Kidney (tissue), 13 donors: ENCODE measurements at regions not wholly inside any gene's neighbourhood (a gene's known extent, or its start where the extent isn't known, plus 50 kb on each side); places are given as distances from the start of the nearest gene placed in this dataset.
"Not testable (repeated sequence)": the region's sequence is repeated elsewhere in the genome, so short reads cannot be mapped to it uniquely, and the experiment has no call there.

ENCODE experiments used
- DNase-seq, 5 donors: peaks; one replicate each; pipeline ENCODE4 v3.0.0-alpha.2; 2013 to 2020
- FAIRE-seq: peaks from 2 replicates; lab custom pipeline; 2012; peaks lifted over from hg19 to GRCh38; lab: Jason Lieb, UNC
- H3K27ac ChIP-seq, 2 donors: one replicate each; pipeline ENCODE4 v1.7.0; 2013; ENCODE audit warnings: low read depth in 2 of 2, low read length in 2 of 2, inconsistent platforms in 1 of 2
- H3K27me3 ChIP-seq: one replicate; pipeline ENCODE4 v1.7.1; 2013; ENCODE audit warnings: low read length, inconsistent platforms; ENCODE audit not compliant: control insufficient read depth, insufficient read depth
- H3K36me3 ChIP-seq, 3 donors: one replicate each; pipeline versions ENCODE4 v1.7.0 to v1.7.1; 2013; ENCODE audit warnings: low read length in 3 of 3, control low read depth in 1 of 3, inconsistent platforms in 1 of 3; ENCODE audit not compliant: insufficient read depth in 3 of 3, control insufficient read depth in 2 of 3
- H3K4me1 ChIP-seq, 3 donors: one replicate each; pipeline versions ENCODE4 v1.7.0 to v1.7.1; 2013; ENCODE audit warnings: low read length in 3 of 3, inconsistent platforms in 1 of 3, low read depth in 1 of 3; ENCODE audit not compliant: control insufficient read depth in 2 of 3, insufficient read depth in 2 of 3
- H3K4me3 ChIP-seq, 3 donors: one replicate each; pipeline versions ENCODE4 v1.7.0 to v1.8.1; 2013; ENCODE audit warnings: low read length in 3 of 3, control low read depth in 1 of 3, inconsistent platforms in 1 of 3
- H3K9ac ChIP-seq, 3 donors: one replicate each; pipeline versions ENCODE4 v1.7.0 to v1.7.1; 2013; ENCODE audit warnings: low read length in 3 of 3, control low read depth in 1 of 3, inconsistent platforms in 1 of 3
- H3K9me3 ChIP-seq, 3 donors: one replicate each; pipeline versions ENCODE4 v1.7.0 to v1.7.1; 2013; ENCODE audit warnings: low read length in 3 of 3, control low read depth in 1 of 3, inconsistent platforms in 1 of 3; ENCODE audit not compliant: control insufficient read depth in 2 of 3, insufficient read depth in 1 of 3
- intact Hi-C: fragments of 100-400 bp; cut with DNase I; formaldehyde crosslinking; loops from one replicate; pipeline ENCODE4 v1.11.1; 2022
- TF ChIP-seq, protein P1 (sequence below): IDR thresholded peaks from 3 replicates; pipeline ENCODE4 v1.5.1; 2012; ENCODE audit warnings: mild to moderate bottlenecking, moderate library complexity, borderline replicate concordance; ENCODE audit not compliant: insufficient read depth; ENCODE audit errors: extremely low read depth
- donor health status: control.
- donor health status: control.
- donor health status: control.
- donor health status: control.
- donor health status: control.
- donor health status: DM: yes; HTN: yes; CAD: no.
- donor health status: Normal renal cell carcinoma (clear cell type).

DNA sequence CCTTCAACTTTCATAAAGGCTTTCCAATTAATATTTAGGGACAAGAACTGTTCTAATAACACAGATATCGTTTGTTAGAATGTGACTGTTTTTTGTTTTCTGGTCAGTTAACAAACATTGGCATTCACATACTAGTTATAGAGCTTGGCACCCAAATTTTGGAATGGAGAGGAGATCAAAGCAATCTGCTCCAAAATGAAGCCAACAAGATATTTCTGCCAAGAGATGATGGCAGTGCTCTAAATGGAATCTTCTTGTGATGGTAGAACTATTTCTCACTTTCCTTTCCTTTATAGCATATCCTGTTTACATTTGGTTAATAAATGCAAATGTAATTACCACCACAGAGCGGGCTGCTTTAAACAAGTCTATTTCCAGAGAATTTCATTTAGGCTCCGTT is 208.3 kb upstream of the RIMS1 start:
- TF ChIP-seq, protein P1, sequence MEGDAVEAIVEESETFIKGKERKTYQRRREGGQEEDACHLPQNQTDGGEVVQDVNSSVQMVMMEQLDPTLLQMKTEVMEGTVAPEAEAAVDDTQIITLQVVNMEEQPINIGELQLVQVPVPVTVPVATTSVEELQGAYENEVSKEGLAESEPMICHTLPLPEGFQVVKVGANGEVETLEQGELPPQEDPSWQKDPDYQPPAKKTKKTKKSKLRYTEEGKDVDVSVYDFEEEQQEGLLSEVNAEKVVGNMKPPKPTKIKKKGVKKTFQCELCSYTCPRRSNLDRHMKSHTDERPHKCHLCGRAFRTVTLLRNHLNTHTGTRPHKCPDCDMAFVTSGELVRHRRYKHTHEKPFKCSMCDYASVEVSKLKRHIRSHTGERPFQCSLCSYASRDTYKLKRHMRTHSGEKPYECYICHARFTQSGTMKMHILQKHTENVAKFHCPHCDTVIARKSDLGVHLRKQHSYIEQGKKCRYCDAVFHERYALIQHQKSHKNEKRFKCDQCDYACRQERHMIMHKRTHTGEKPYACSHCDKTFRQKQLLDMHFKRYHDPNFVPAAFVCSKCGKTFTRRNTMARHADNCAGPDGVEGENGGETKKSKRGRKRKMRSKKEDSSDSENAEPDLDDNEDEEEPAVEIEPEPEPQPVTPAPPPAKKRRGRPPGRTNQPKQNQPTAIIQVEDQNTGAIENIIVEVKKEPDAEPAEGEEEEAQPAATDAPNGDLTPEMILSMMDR = no peak

DNA sequence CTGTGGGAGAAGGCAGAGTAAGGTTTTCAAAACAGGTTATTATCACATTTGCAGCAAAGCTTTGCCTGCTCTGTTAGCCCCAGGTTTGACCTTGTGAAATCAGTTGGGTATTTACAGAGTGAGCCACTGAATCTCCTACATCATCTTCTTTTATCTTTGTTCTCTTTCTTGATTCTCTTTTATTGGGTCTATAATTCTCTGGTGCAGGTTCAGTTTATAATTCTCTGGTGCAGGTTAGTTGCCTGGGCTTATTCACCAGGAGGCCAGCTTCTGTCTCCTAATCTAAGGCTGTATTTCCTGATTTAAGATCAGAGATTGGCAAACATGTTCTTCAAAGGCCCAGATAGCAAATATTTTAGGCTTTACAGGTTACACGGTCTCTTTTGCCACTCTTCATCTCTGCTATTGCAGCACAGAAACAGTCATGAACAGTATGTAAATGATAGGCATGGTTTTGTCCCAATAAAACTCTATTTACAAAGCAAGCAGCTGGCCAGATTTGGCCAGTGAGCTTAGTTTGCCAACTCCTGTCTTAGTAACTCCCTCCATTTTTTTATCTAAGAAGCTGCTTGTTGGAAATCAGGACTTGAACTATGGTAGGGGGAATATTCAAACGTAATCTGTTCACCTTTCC is 205.0 kb upstream of the RIMS1 start:
- Histone ChIP-seq H3K27me3 (no peaks in the 10 kb centered on the region), H3K9ac (no peak overlapping the region), H3K27ac (no peak overlapping the region), H3K4me1 (no peaks in the 10 kb centered on the region), H3K4me3 (no peak overlapping the region), H3K36me3 (no peaks in the 10 kb centered on the region), H3K9me3 (no peaks in the 10 kb centered on the region)
- intact Hi-C loops = no loop called here
- DNase-seq (no peak), FAIRE-seq (no peak)
- TF ChIP-seq, protein P1 = no peak

More for the DNA sequence above, 208.3 kb upstream of the RIMS1 start:
- DNase-seq (no peak), FAIRE-seq (no peak)
- Histone ChIP-seq H3K27me3 (no peaks in the 10 kb centered on the region), H3K4me3 (no peak overlapping the region), H3K9ac (no peak overlapping the region), H3K4me1 (no peaks in the 10 kb centered on the region), H3K36me3 (no peaks in the 10 kb centered on the region), H3K27ac (no peak overlapping the region), H3K9me3 (no peaks in the 10 kb centered on the region)
- intact Hi-C loops = no loop called here

DNA sequence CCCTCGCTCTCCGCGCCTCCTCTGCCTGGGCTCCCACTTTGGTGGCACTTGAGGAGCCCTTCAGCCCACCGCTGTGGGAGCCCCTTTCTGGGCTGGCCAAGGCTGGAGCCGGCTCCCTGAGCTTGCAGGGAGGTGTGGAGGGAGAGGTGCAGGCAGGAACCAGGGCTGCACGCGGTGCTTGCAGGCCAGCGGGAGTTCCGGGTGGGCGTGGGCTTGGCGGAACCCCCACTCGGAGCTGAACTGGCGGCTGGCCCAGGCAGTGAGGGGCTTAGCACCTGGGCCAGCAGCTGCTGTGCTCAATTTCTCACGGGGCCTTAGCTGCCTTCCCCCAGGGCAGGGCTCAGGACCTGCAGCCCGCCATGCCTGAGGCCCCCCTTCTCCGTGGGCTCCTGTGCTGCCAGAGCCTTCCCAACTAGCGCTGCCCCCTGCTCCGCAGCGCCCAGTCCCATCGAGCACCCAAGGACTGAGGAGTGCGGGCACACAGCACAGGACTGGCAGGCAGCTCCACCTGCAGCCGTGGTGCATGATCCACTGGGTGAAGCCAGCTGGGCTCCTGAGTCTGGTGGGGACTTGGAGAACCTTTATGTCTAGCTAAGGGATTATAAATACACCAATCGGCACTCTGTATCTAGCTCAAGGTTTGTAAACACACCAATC is 200.2 kb upstream of the RIMS1 start:
- FAIRE-seq = not testable (repeated sequence)

DNA sequence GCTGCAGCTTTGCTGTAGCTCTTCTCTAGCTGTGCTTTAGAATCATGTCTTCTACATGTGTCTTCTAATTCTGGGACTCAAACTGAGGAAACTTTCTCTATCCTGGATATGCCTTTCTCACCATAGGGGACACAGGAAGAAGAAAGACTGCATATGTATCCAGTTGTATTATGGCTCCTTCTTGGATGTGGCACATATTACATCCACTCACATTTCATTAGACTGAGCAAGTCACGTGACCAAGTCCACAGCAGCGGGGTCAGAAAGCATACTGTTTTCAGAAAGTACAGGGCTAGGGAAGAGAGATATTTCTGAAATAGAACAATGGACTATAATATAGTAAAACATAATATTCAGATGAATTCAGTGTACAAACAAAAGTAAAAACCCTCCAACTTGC is 187.6 kb upstream of the RIMS1 start:
- TF ChIP-seq, protein P1 = no peak
- intact Hi-C loops = no loop called here
- no peaks in the 10 kb centered on the region for H3K27me3 ChIP-seq
- FAIRE-seq (no peak), DNase-seq (no peak)
- H3K4me1 ChIP-seq = no peaks in the 10 kb centered on the region
- H3K9ac ChIP-seq = no peak overlapping the region
- no peak overlapping the region for H3K4me3 ChIP-seq
- no peak overlapping the region for H3K27ac ChIP-seq
- no peaks in the 10 kb centered on the region for H3K36me3 ChIP-seq
- H3K9me3 ChIP-seq = peaks cover 0 to 7% (median 0%) of the 10 kb centered on the region in 3 donors

More for the DNA sequence above, 200.2 kb upstream of the RIMS1 start:
- intact Hi-C loops, H3K36me3 ChIP-seq, H3K9me3 ChIP-seq, H3K4me1 ChIP-seq, H3K27me3 ChIP-seq, H3K27ac ChIP-seq, H3K4me3 ChIP-seq, H3K9ac ChIP-seq: not testable (repeated sequence)
- peak in 1 of 5 donors; percentile 56 for DNase-seq
